ENCODE measurements at regions not wholly inside any gene's neighbourhood (a gene's known extent, or its start where the extent isn't known, plus 50 kb on each side); places are given as distances from the start of the nearest gene placed in this dataset.

DNA sequence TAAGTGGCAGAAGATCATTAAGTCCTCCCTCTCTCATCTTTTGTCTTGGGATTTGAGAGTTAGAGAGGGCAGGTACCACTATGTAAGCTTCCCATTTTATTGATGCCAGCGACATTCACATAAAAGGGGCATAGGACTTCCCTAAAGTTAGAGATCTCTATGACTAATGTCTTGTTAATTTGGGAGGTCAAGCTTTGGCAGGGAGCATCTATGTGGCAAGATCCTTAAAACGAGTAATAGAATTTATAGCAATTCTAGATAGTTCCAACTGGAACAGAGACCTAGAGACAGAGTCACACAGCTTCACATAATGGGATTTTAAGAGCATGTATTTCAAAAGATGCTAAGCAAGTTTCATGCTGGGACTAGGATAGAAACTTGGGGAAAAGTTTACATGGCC, 308.0 kb downstream of the MAP2K6 start:
- DNase-seq, result no peak

DNA sequence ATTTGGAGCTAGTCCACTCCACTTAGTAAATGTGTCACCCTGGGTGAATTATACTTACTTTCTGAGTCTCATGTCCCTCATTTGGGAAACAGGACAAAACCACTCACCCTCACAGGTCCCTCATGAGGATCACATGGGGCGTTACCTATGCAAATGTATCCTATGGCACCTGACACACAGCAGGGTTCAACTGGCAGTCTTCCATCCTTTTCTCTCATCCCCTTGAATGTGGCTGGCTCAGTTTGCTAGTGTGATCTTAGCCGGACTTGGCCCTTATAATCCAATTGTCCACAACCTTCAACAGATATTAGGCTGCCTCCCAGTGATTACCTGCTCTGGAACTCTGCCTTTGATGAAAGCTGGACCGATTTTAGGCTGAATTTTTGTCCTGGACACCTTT, 308.8 kb downstream of the MAP2K6 start:
- DNase-seq, result no peak

DNA sequence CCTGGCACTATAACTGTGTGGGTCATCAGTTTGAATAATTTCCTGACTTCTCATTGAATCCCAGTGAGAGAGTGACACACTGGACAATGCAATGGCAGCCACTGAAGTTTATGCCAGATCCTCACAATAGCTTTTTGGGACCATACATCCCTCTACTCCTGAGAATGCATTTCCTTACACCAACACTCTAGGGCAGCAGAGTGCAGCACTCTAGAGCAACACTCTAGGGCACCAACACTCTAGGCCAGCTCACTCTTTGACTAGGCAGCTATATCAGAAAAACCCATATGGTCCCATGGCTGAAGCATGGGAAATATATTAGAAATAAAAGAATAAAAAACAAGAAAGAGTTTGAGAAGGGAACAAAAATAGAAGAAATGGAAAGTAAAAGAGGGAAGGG, 309.2 kb downstream of the MAP2K6 start:
- peak; percentile 29 for DNase-seq

DNA sequence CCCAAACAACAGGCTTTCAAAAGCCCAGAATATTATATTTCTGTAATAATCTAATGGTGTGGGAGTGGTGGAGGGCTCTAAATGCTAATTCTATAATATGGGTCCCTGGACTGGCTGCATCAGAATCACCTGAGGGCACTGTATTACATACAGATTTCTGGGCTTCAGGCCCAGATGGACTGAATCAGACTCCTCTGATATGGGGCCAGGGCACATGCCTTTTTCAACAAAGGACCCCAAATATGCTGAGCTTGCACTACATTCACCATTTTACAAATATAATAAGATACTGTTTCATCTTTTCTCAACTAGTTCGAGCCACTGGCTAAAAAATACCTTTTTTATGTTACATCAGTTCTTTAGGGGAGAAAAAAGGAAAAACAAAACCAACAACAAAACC, 309.7 kb downstream of the MAP2K6 start:
- DNase-seq, result no peak

- no peak for DNase-seq
Measured at GRCh38 chr17:69725146-69725545, 310.6 kb downstream of the MAP2K6 start.

- DNase-seq, result no peak
Measured at GRCh38 chr17:69728816-69729215, 314.3 kb downstream of the MAP2K6 start.

DNA sequence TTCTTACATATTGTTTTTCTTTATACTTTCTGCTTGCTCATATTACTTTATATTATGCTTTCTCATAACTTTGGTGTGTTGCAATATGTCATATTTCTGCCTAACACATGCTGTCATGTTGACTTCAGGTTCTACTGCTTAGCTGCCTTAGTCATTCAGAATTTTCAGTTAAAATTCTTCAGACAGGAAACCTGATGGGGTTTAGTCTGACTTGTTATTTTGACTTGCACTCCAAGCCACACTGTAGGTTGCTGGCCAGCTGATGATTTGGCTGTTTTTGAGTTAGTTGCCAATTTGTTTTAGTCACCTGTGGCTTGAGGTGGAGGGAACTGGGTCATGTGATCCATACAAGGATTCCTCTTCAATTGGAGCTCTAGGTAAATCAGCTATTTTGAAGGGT, 315.4 kb downstream of the MAP2K6 start:
- DNase-seq, result no peak

DNA sequence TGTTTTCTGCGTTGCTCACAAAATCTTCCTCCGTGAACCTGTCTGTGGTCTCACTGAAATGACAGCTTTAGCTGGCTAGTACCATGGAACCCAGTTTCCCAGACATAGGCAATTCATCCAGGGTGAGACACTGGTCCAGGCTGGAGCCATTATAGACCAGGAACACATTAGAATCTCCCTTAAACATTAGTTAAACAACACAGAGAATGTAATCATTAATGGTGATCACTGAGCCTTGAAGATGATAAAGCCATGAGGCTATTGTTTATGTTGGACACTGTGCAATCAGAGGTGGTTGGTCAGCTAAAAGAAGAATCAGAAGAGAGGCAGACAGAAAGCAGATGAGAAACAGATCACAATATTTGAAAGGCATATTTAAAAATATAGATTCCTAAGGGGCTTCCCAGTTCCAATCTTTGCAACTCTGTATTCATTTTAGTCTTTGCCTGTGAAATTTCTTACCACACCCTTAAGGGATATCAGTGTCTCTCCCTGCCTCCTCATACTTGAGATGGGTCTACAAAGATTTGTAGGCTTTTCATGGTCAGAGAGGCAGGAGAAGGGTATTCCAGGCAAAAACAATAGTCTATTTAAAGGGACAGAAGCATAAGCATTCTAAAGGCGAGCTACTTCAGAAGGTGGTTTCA, 317.9 kb downstream of the MAP2K6 start:
- no peak for DNase-seq

- peak; percentile 64 for DNase-seq
Measured at GRCh38 chr17:69733171-69734012, 318.9 kb downstream of the MAP2K6 start.

DNA sequence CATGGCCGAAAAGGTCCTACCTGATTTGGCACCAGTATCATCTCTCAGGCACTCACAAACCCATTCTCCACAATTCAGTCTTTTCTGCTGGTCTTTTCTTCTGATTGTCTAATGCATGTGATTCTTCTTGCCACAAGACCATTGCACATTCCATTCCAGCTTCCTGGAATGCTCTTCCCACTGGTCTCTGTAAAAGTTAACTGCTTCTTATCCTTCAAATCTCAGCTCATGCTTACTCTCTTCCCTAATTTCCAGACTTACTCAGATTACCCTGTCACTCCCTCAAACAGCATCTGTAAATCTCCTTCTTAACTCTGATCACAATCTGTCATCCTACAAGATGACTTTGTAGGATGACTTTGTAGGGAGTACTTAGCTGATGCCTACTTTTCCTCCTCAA, 320.2 kb downstream of the MAP2K6 start:
- DNase-seq, result no peak

GRCh38 chr17:69735285-69735684, 320.8 kb downstream of the MAP2K6 start:
- no peak for DNase-seq

DNA sequence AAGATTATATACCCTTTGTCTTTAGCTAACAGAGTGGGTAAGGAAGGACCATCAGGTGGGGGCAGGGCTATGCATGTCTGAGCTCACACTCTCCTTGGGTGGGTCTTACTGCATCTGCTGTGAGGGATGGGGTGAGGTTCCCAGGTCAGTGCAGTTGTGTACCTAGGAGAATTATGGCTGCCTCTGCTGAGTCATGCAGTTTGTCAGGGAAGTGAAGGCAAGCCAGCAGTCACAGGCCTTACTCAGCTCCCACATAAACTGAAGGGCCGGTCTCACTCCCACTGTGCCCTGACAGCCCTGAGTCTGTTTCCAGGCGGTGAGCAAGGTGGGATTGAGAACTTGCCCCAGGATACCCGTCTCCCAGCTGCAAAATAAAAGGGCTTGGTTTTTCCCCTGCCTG, 328.6 kb downstream of the MAP2K6 start:
- DNase-seq, result no peak

GRCh38 chr17:69744512-69745070, 330.1 kb downstream of the MAP2K6 start:
- DNase-seq, result no peak

- no peak for DNase-seq
Measured at GRCh38 chr17:69749911-69750310, 325.1 kb upstream of the KCNJ16 start.

DNA sequence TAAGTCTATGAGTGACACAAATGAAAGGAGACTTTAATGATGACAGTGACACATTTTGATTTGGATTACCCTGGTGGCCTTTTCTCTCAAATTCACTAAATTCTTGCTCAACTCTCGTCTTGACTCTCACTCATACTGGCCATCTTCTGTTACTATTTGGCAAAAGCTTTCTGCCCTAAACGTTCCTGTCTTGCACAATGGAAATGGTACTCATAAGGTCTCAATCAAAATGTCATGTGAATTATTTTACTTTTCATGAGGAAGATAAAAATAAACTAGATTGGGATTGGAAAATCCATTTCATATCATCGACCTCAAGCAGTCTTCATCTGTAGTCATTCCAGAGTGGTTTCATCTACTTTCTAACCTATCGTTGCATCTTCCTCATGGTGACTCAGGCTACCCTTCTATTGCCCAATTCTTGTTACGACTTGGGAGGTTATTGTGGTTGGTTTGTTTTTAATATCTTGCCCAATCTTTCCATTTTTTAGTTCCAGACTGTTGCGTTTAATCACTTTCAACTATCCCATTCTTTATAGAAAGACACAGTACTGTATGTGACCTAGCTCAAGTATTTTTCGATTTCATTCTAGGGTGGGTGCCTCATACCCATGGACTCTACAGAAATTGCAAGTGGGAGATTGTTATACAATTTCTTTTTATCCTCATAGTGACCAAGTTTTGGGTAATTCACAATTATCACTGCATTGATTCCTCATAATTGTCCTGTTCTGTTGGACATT, 317.2 kb upstream of the KCNJ16 start:
- DNase-seq, result no peak

DNA sequence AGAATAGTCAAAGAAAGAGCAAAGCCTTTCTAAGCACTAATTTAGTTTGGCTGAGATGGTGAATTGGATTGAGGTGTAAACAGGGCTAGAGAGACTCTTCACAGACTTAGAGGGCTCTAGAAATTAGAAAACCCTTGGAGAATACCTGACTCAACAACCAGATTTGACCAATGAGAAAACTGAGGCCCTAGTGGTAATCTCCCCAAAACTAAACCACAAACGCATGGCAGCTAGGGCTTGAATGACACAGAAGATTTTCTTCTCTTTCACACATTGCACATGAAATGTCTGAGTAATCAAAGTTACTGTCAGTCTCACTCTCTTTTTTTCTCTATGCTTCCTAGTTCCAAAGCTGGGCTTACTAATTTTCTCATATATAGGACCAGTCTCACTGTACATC, 314.5 kb upstream of the KCNJ16 start:
- DNase-seq, result no peak

- DNase-seq, result no peak
Measured at GRCh38 chr17:69761011-69761410, 314.0 kb upstream of the KCNJ16 start.

- DNase-seq, result peak; percentile 62
Measured at GRCh38 chr17:69761767-69762321, 313.2 kb upstream of the KCNJ16 start.

DNA sequence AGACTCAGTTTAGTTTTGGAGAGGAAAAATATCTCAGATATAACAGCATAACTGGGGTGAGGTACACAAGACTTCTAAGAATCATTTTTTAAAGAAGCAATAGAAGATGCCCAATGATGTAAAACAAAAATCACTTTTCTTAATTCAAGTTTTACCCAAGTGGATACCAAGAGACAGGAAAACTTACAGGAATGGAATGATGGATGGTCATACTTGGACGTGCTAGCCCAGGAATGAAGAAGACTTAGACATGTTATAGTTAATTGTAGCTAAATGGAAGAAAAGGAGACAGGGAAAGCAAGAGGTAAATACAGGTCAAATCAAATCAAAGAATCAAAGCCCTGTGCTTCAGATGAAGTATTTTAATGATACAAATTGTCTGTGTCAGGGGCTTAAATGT, 312.7 kb upstream of the KCNJ16 start:
- no peak for DNase-seq

- no peak for DNase-seq
Measured at GRCh38 chr17:69762766-69763165, 312.3 kb upstream of the KCNJ16 start.

DNA sequence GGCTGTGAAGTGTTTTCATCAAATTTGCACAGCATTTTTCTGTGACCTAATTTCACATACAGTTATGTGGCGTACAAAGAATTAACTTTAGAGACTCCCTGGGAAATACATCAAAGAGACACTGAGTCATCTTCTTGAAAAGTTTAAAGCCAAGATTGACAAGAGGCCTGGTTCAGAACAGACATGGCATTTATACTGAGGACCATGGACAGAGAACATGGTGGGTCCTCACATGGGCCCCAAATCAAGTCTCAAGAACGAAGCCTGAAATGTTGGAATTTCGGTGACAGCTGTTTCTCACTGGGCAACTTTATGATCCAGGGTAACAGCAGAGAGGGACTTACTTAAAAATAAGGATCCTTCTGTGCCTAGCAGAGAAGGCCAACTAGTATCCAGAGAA, 311.5 kb upstream of the KCNJ16 start:
- peak; percentile 4 for DNase-seq

DNA sequence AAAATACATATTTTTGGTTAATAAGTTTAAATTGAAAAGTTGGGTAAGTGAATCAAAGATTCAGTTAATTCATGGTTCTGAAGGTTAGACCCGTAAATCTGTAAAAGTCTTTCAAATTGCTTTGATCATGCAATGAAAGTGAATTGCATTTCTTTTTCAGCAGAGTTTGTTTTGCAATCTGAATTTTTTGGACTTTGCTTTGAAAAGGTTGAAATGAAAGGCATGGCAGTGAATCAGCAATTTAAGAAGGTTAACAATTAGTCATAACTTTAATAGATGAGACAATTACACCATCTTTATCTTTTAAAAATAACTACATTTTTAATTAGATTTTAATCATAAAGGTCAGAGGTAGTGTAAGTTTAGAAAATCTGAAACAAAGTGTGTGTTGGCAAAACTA, 310.9 kb upstream of the KCNJ16 start:
- DNase-seq, result no peak

DNA sequence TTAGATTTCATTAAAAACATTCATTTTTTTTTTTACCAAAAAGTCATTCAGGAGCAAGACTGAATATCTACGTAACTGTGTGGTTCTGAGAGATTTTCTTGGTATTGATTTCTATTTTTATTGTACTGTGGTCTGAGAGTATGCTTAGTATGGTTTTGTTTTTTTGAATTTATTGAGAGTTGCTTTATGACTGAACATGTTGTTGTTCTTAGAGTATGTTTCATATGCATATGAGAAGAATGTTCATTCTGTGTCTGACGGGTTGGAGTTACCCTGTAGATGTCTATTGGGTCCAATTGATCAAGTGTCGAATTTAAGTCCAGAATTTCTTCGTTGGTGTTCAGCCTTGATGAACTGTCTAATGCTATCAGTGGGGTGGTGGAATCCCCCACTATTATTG, 306.0 kb upstream of the KCNJ16 start:
- DNase-seq, result no peak

Measured in DMS53 (cell line).